Ovary (tissue), 7 donors: ENCODE measurements at regions not wholly inside any gene's neighbourhood (a gene's known extent, or its start where the extent isn't known, plus 50 kb on each side); places are given as distances from the start of the nearest gene placed in this dataset.

Experiments
- DNase-seq, 5 donors: peaks; one replicate each; pipeline ENCODE4 v3.0.0-alpha.2; 2019 to 2020
- H3K27ac ChIP-seq, 2 donors: fragments of 200-600 bp; one replicate each; pipeline versions ENCODE4 v1.5.1 to v1.8.0; 2019 to 2022
- H3K27me3 ChIP-seq: fragments of 200-600 bp; one replicate; pipeline ENCODE4 v1.8.0; 2022
- H3K36me3 ChIP-seq: fragments of 200-600 bp; sonication (generic); one replicate; pipeline ENCODE4 v1.5.1; 2019
- H3K4me1 ChIP-seq: one replicate; pipeline ENCODE4 v1.8.1; 2013; ENCODE audit warnings: mild to moderate bottlenecking, moderate library complexity; ENCODE audit not compliant: insufficient read depth
- H3K4me3 ChIP-seq: fragments of 200-600 bp; sonication (generic); one replicate; pipeline ENCODE4 v1.5.1; 2017
- H3K9me3 ChIP-seq, 2 donors: fragments of 200-600 bp in 1 of 2; sonication (generic) in 1 of 2; one replicate each; pipeline versions ENCODE4 v1.5.1 to v1.8.1; 2013 to 2019; ENCODE audit warnings: mild to moderate bottlenecking in 1 of 2, moderate library complexity in 1 of 2
- EP300 ChIP-seq: sonication (generic); formaldehyde crosslinking; IDR thresholded peaks from one replicate; pipeline ENCODE4 v1.6.1; 2017; ENCODE audit warnings: antibody characterized with exemption
- POLR2A ChIP-seq: fragments of 450-650 bp; IDR thresholded peaks from one replicate; pipeline ENCODE4 v1.6.1; 2017; ENCODE audit warnings: antibody characterized with exemption, mild to moderate bottlenecking, moderate library complexity
- WGBS, 3 donors: extraction: QIAGEN DNeasy Blood & Tissue Kit in 1 of 3; methylation state at CpG; one replicate each; pipeline versions ENCODE4 v1.1.5 to v1.1.7; 2013 to 2017; 5-methylcytosine and 5-hydroxymethylcytosine counted together
- intact Hi-C, 4 donors: fragments of 100-400 bp; cut with DNase I; formaldehyde crosslinking; loops; one replicate each; pipeline versions ENCODE4 v1.11.0 to v1.15.1; 2022 to 2023
- TF ChIP-seq, protein P1 (sequence below), 3 donors: fragments of 450-650 bp in 2 of 3; fragments of 200-600 bp in 1 of 3; IDR thresholded peaks; one replicate each; pipeline versions ENCODE4 v1.5.1 to v1.8.0; 2016 to 2022; ENCODE audit warnings: antibody characterized with exemption in 3 of 3, mild to moderate bottlenecking in 1 of 3
- donor health status: DM: no; HTN: no; CAD: no; lungs with moderate emphysema.
- donor health status: DM: no; HTN: no; CAD: no.
- donor health status: Bipolar disorder and iron deficiency.
- donor health status: DM: no; HTN: no; CAD: no.
- donor health status: DM: yes; HTN: yes; CAD: no.

DNA sequence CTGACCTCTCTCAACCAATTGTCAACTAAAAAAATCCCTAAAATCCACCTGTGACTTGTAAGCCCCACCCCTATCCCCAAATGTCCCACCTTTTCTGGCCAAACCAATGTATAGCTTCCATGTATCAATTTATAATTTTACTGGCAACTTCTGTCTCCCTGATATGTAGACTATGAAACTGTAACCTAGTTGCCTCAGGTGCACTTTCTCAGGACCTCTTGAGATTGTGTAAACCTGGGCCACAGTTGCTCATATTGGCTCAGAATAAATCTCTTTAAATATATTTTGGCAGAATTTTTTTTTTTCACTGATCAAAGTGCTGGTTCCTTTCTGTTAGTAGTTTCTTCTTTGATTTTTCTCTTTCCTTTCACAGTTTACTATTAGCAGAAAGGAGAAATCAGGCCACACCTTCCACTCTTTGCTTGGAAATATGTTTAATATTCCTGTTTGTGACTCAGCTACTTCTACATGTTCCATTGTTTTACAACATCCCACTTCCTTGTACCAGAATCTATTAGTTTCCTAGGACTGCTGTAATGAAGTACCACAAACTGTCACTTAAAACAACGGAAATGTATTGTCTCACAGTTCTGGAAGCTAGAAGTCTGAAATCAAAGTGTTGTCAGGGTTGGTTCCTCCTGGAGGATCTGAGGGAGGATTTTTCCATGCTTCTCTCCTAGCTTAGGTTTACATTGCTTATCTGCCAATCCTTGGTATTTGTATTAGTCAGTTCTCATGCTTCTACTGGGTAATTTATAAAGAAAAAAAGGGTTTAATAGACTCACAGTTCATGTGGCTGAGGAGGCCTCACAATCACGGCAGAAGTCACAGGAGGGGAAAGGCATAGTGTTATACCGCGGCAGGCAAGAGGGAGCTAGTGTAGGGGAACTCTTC lies 801.2 kb upstream of the ARPP21 start:
- intact Hi-C loops = no loop called here
- Histone ChIP-seq H3K4me1 (no peaks in the 10 kb centered on the region), H3K9me3 (no peaks in the 10 kb centered on the region), H3K4me3 (no peak overlapping the region), H3K27ac (no peak overlapping the region), H3K36me3 (no peaks in the 10 kb centered on the region), H3K27me3 (no peaks in the 10 kb centered on the region)
- WGBS, 3 donors = 68 to 81% (median 78%) methylated on average over 4 of the region's 4 CpGs
- no peak for TF ChIP-seq EP300
- TF ChIP-seq, protein P1, sequence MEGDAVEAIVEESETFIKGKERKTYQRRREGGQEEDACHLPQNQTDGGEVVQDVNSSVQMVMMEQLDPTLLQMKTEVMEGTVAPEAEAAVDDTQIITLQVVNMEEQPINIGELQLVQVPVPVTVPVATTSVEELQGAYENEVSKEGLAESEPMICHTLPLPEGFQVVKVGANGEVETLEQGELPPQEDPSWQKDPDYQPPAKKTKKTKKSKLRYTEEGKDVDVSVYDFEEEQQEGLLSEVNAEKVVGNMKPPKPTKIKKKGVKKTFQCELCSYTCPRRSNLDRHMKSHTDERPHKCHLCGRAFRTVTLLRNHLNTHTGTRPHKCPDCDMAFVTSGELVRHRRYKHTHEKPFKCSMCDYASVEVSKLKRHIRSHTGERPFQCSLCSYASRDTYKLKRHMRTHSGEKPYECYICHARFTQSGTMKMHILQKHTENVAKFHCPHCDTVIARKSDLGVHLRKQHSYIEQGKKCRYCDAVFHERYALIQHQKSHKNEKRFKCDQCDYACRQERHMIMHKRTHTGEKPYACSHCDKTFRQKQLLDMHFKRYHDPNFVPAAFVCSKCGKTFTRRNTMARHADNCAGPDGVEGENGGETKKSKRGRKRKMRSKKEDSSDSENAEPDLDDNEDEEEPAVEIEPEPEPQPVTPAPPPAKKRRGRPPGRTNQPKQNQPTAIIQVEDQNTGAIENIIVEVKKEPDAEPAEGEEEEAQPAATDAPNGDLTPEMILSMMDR (IDR thresholded peaks at IDR 0.05) = no peak
- no peak for TF ChIP-seq POLR2A
- DNase-seq = no peak

DNA sequence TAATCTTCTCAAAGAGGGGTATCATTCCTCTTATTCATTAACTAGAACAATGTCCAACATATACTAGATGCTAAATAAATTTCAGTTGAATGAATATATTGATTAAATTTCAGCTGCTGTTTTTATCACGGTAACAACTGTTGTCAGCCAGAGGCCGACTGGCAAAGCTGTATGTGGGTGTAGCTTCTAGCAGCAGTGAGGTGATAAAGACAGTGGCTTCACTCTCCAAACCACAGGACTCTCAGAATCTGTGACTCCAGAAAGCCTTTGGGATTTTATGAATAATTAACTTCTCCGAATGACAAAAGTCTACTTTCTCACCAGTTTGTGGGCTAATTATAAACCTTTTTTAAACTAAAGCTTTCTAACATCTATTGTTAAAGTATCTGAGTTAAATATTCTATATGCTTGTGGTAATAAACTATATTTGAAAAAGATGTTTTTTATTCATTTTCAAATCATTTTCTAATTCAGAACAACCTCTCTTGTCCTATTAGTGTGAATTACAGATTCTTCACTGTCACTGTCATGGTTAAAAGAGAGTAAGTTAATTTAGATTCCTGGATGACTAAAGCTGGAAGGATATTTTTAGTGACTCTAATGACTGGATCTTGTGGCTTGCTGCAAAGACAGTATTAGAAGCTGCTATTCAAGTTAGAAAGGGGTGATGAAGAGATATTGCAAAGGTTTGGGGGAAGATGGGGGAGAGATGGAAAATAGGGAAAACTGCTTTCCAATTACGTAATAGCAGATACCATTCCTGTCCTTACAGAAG lies 796.4 kb upstream of the ARPP21 start:
- Histone ChIP-seq H3K27ac (no peak overlapping the region), H3K4me3 (no peak overlapping the region), H3K4me1 (no peaks in the 10 kb centered on the region), H3K9me3 (no peaks in the 10 kb centered on the region), H3K27me3 (no peaks in the 10 kb centered on the region), H3K36me3 (no peaks in the 10 kb centered on the region)
- intact Hi-C loops = no loop called here
- WGBS, 3 donors = 40 to 47% (median 42%) methylated on average over 4 of the region's 4 CpGs
- TF ChIP-seq POLR2A = no peak
- TF ChIP-seq EP300 = no peak
- TF ChIP-seq, protein P1 (IDR thresholded peaks at IDR 0.05) = no peak
- no peak for DNase-seq

DNA sequence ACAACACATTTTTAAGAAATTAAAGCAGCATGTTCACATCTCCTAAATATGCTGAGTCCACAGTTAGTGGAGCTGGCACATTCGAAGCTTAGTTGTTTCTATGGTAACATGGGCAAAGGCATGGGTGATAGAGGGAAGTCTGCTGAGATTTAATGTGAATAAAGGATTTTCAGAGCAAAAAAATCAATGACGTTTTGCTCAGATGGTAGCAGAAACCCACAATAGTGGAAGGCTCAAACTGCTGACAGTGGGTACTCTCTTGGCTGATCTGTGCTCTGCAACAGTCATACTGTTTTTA lies 795.1 kb upstream of the ARPP21 start:
- TF ChIP-seq EP300 (no peak), POLR2A (no peak)
- TF ChIP-seq, protein P1 (IDR thresholded peaks at IDR 0.05) = no peak
- no peaks in the 10 kb centered on the region for H3K4me1 ChIP-seq
- H3K27me3 ChIP-seq = no peaks in the 10 kb centered on the region
- H3K36me3 ChIP-seq = no peaks in the 10 kb centered on the region
- WGBS, 3 donors = 31 to 56% (median 47%) methylated on average over 2 of the region's 2 CpGs
- H3K27ac ChIP-seq = no peak overlapping the region
- no peak for DNase-seq
- no peak overlapping the region for H3K4me3 ChIP-seq
- no peaks in the 10 kb centered on the region for H3K9me3 ChIP-seq
- intact Hi-C loops = no loop called here

DNA sequence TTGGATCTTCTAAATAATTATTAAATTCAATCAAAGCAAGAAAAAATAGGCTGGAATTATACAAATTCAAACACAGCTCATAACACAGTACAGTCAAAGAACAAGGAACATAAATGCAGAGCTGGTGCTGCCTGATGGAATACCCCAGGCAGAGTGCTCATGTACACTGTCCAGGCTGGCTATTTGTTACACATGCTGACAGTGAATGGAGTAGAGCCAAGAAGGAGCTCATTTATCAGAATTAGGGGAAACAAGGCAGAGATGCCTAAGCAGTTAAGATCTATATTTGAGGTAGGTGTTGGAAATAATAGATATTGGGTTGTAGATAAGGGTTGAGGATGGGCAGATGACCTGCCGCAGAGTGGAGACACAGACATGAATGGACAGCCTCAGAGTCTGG lies 788.2 kb upstream of the ARPP21 start:
- Histone ChIP-seq H3K4me3 (no peak overlapping the region), H3K27ac (no peak overlapping the region), H3K36me3 (no peaks in the 10 kb centered on the region), H3K27me3 (no peaks in the 10 kb centered on the region), H3K4me1 (no peaks in the 10 kb centered on the region), H3K9me3 (no peaks in the 10 kb centered on the region)
- WGBS, 3 donors = 78 to 100% (median 94%) methylated on average over 1 of the region's 1 CpG
- no peak for DNase-seq
- TF ChIP-seq, protein P1 (IDR thresholded peaks at IDR 0.05) = no peak
- TF ChIP-seq EP300 (no peak), POLR2A (no peak)
- intact Hi-C loops = no loop called here
